ENCODE measurements at regions not wholly inside any gene's neighbourhood (a gene's known extent, or its start where the extent isn't known, plus 50 kb on each side); places are given as distances from the start of the nearest gene placed in this dataset.
A peak's percentile ranks its signal among the peaks of the same experiment; 100 is the strongest.
"Not testable (repeated sequence)": the region's sequence is repeated elsewhere in the genome, so short reads cannot be mapped to it uniquely, and the experiment has no call there.

GRCh38 chrX:39688576-39689375 is 409.0 kb downstream of the BCOR start:
- DNase-seq: peak; percentile 84

DNA sequence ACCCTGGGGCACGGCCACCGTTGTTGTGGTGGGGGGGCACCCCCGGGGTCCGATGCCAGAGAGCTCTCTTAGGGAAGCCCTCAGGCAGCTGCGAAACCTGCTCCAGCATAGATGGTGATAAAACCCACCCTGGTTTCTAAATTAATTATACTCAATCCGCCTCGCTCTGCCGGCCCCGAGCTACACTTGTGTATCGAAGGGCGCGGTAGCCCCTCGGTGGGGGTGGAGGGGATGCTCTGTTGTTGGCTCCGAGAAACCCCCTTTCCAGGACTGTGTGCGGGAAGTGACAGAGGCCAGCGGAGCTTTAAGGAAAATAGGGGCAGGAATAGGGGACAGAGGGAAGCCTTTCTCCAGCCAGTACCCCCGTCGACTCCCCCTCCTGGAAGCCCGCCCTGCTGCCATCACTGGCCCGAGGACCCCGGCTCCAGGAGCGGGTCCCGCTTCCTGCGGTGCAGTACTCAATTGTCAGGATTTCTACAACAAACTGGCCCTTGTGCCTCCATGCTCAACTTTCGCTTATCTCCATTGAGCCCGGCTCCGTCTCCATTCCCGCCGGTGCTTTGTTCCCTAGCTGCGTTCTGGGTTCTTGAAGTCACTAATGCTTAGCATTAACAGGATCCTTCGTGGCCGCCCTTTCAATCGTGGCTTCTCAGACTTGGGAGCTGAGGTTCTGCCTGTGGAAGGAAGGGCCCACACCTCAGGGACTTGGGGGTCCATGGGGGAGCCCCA is 408.2 kb downstream of the BCOR start:
- peak; percentile 42 for DNase-seq

DNA sequence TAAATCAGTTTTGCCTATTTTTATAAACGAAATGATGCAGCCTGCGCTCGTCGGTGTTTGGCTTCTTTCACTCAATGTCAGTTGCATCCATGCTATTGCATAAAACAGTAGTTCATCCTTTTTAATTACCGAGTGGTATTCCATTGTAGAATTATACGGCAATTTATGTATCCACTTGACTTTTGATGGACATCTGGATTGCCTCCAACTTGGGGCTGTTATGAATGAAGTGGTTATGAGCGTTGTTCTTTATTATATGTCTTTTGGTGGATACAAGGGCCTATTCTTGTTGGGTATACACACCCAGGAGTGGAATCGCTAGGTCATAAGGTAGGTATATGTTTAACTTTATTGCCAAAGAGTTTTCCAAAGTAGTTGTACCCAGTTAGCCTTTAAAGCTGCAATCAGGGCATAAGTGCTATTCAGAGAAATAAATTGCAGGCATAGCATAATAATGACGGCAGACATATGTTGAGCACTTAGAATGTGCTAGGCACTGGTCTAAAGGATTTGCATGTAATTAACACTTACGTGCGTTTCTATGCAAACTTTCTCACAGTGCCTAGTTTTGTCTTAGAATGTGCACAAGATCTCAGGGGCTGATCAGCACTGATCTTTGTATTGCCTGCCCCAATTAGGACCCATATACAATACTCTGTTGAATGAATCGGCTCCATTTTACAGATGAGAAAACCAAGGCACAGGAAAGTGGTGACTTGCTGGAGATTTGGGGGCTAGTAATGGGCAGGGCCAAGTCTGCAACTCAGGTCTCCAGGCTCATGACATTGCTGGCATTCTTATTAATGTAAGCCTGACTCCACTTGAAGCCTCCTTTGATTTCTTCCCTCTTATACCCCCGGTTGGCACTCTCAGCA is 407.0 kb downstream of the BCOR start:
- no peak for DNase-seq

- DNase-seq: no peak
Measured at GRCh38 chrX:39691724-39692123, 406.0 kb downstream of the BCOR start.

- no peak for DNase-seq
Measured at GRCh38 chrX:39692796-39693195, 405.0 kb downstream of the BCOR start.

- DNase-seq: peak; percentile 72
Measured at GRCh38 chrX:39693298-39693697, 404.5 kb downstream of the BCOR start.

DNA sequence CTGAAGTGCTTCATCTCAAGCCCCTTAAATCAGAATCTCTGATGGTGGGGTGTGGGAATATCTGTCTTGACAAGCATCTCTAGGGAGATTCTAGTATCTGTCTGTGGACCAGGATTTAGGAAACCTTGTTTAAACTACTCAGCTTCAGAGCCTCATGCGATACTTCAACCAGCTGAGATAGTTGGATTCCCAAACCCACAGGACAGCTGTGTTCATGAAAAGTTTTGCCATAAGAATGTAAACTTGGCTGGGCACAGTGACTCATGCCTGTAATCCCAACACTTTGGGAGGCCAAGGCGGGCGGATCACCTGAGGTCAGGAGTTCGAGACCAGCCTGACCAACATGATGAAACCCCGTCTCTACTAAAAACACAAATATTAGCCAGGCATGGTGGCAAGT is 395.1 kb downstream of the BCOR start:
- DNase-seq: not testable (repeated sequence)

DNA sequence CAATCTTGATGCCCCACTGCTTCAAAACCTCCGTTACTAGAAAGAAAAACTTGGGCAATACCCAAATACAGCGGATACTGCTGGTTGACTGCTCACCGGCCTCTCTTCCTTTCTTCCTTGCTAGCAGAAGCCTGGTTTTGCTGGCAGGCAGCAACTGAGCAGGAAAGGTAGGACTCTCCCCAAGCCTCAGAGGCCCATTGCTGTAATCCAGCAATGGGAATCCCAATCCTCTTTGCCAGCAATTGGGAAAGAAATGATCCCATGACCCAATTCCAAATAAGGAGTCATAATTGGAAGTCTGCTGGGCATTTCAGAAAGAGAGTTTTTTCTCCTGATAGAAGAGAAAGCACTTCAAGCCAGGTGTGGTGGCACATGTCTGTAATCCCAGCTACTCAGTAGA is 394.5 kb downstream of the BCOR start:
- DNase-seq: no peak

DNA sequence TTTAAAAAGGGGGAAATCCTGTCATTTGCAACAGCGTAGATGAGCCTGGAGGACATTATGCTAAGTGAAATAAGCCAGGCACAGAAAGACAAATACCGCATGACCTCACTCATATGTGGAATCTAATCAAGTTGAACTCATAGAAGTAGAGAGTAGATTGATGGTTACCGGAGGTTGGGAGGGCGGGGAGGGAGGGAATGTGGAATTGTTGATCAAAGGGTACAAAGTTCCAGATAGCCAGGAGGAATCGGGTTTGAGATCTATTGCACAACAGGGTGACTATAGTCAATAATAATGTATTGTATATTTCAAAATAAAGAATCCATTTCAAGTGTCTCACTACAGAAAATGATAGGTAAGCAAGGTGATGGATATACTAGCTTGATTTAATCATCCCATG is 393.2 kb downstream of the BCOR start:
- DNase-seq: no peak

- DNase-seq: peak; percentile 37
Measured at GRCh38 chrX:39705290-39705689, 392.5 kb downstream of the BCOR start.

GRCh38 chrX:39709364-39709763 is 388.4 kb downstream of the BCOR start:
- DNase-seq: no peak

DNA sequence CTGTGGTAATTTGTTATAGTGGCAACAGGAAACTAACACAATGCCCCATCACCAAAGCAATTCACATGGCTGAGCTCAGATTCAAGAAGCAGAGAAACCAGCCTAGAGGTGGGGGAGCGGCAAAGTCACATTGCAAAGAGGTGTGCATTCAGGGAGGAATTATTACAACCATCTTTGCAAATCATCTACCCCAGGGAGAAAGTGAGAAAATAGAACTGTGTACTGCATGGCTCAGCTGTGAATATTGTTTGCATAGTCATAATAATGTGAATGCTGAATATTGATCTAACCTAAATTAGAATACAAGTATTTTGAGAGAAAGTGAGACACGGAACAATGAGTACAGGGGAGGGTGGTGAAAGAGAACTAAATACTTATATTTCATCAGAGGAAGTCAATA is 387.9 kb downstream of the BCOR start:
- no peak for DNase-seq

- peak; percentile 33 for DNase-seq
Measured at GRCh38 chrX:39710776-39711175, 387.0 kb downstream of the BCOR start.

DNA sequence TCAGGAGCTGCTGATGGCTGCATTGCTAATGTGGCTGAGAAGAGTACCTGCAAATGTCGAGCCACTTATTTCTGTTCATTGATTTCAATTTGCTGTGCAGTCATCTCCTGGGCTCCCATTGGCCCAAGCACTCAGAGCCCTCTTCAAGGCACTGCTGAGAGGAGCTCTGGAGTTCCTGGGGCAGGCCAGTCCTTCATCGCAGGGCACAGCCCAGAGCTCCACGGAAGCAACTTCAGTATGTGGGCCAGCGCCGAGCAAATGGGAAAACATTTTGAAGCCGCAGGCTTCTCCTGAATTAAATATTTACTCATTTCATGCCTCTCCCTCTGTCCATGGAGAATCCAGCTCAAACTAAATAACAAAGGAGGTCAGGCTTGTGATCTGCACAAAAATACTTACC is 383.3 kb downstream of the BCOR start:
- no peak for DNase-seq

- no peak for DNase-seq
Measured at GRCh38 chrX:39716401-39716800, 381.4 kb downstream of the BCOR start.

DNA sequence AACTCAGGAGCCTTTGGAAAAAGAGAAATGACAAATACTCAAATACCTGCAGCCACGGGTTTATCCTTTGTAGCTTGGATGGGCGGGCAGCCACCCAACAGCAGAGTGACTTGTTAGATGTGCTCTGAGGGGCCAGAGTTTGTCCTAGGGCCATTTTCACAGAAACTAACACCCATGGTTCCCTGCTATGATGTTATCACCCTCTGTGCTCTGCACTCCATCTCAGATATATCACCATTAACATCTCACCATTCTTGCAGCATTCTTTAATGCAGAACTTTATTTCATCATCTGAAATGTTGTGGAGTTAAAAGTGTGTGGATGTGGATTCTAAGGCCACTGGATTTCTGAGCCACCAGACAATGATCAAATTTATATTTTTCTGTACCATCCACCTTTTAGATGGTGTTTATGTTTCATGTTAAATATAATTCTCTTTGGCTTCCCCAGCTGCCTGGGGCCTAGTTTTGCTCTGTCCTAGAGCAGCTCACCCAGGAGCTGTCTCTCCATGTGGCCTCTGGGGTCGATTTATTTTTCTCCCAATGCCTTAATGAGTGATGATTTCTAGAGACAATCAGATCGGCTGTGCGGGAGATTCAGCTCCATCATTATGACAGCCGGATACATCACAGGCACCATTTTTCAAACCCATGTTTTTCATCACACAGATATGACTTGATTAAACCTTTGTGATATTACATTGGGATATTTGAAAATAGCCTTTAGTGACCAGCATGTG is 380.8 kb downstream of the BCOR start:
- DNase-seq: no peak

- DNase-seq: no peak
Measured at GRCh38 chrX:39718981-39719380, 378.8 kb downstream of the BCOR start.

DNA sequence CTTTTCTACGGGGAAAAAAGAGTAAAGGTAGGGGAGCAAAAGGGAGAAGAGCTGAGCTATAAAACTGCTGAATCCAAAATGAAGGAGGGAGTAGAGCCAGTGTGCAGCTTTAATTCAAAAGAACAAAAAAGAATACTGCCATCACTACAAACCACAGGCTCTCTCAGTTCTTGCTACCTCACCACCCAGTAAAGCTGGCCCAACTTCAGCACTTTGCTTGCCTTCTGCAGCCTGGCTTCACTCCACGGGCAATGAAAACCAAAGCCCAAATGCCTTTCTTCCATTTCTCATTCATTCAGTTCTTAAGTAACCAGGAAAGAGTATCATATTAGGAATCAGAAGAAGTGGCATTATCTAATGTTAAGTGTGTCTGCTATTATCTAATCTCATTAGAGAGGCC is 376.8 kb downstream of the BCOR start:
- DNase-seq: no peak

GRCh38 chrX:39721566-39722279 is 376.0 kb downstream of the BCOR start:
- no peak for DNase-seq

- no peak for DNase-seq
Measured at GRCh38 chrX:39724544-39724943, 373.2 kb downstream of the BCOR start.

DNA sequence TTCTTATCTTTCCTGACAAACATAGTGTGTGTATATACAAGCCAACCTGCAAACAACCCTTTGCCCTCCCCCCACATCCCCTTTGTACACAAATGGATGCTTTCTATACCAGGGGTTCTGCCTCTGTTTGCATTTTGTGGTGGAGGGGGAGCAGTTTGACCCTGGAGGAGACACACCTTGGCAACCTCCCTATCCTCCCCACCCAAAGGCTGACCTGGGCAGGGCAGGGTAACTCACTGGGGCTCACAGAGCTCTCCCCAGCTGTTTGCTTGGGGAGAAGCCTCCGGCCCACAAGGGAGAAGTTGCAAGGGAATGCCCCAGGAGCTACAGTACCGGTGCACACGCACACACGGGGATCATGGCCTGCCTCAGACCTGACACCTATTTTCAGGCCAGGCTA is 372.6 kb downstream of the BCOR start:
- no peak for DNase-seq

Measured in NCI-H82 (cell line).